HG03342 (cell line): ENCODE measurements at regions not wholly inside any gene's neighbourhood (a gene's known extent, or its start where the extent isn't known, plus 50 kb on each side); places are given as distances from the start of the nearest gene placed in this dataset.
"Not testable (repeated sequence)": the region's sequence is repeated elsewhere in the genome, so short reads cannot be mapped to it uniquely, and the experiment has no call there.

Source experiments
- ATAC-seq: cut with Tn5 transposase; IDR thresholded peaks from one replicate; pipeline ENCODE4 v1.9.1; 2021; ENCODE audit warnings: mild to moderate bottlenecking, moderate library complexity; ENCODE audit not compliant: unreplicated experiment

GRCh38 chr2:179332903-179333302, 68.3 kb upstream of the SESTD1 start:
- no peak for ATAC-seq

GRCh38 chr2:179331061-179331460, 66.4 kb upstream of the SESTD1 start:
- ATAC-seq: no peak

GRCh38 chr2:179322289-179322688, 57.7 kb upstream of the SESTD1 start:
- no peak for ATAC-seq

- ATAC-seq: not testable (repeated sequence)
Observed at GRCh38 chr2:179321034-179321433, 56.4 kb upstream of the SESTD1 start.

GRCh38 chr2:179314729-179315128, 50.1 kb upstream of the SESTD1 start:
- not testable (repeated sequence) for ATAC-seq
